Aorta (tissue), 5 donors: ENCODE measurements at regions not wholly inside any gene's neighbourhood (a gene's known extent, or its start where the extent isn't known, plus 50 kb on each side); places are given as distances from the start of the nearest gene placed in this dataset.

ENCODE experiments used
- ATAC-seq: fragments of 200-7000 bp; cut with Tn5 transposase; one replicate; pipeline ENCODE4 v1.9.1; 2022; ENCODE audit warnings: moderate library complexity; ENCODE audit not compliant: low FRiP score
- DNase-seq, 2 donors: peaks; one replicate each; pipeline ENCODE4 v3.0.0-alpha.2; 2020
- H3K27ac ChIP-seq, 2 donors: one replicate each; pipeline ENCODE4 v1.5.1; 2013; ENCODE audit warnings: low read length in 2 of 2, mild to moderate bottlenecking in 2 of 2, moderate library complexity in 2 of 2, control low read depth in 1 of 2, inconsistent platforms in 1 of 2, low read depth in 1 of 2
- H3K27me3 ChIP-seq, 2 donors: one replicate each; pipeline ENCODE4 v1.6.1; 2013; ENCODE audit warnings: control low read depth in 1 of 2, low read length in 1 of 2, mild to moderate bottlenecking in 1 of 2, moderate library complexity in 1 of 2; ENCODE audit not compliant: insufficient read depth in 2 of 2, control insufficient read depth in 1 of 2
- H3K36me3 ChIP-seq, 2 donors: one replicate each; pipeline ENCODE4 v1.6.1; 2013; ENCODE audit warnings: control low read depth in 1 of 2, low read length in 1 of 2, mild to moderate bottlenecking in 1 of 2; ENCODE audit not compliant: insufficient read depth in 2 of 2, control insufficient read depth in 1 of 2
- H3K4me1 ChIP-seq, 2 donors: one replicate each; pipeline ENCODE4 v1.6.1; 2013; ENCODE audit warnings: low read length in 2 of 2, control low read depth in 1 of 2, mild to moderate bottlenecking in 1 of 2, moderate library complexity in 1 of 2; ENCODE audit not compliant: insufficient read depth in 2 of 2, control insufficient read depth in 1 of 2
- H3K4me3 ChIP-seq, 2 donors: one replicate each; pipeline ENCODE4 v1.5.1; 2013; ENCODE audit warnings: low read length in 2 of 2, control low read depth in 1 of 2, mild to moderate bottlenecking in 1 of 2
- H3K9me3 ChIP-seq: one replicate; pipeline ENCODE4 v1.6.1; 2013; ENCODE audit warnings: mild to moderate bottlenecking, low read length; ENCODE audit not compliant: control insufficient read depth
- WGBS, 2 donors: extraction: QIAGEN DNeasy Blood & Tissue Kit; methylation state at CpG; one replicate each; pipeline ENCODE4 v1.1.7; 2013; 5-methylcytosine and 5-hydroxymethylcytosine counted together
- intact Hi-C, 2 donors: fragments of 100-400 bp; cut with DNase I; formaldehyde crosslinking; loops; one replicate each; pipeline versions ENCODE4 v1.14.2 to v1.15.0; 2022
- donor health status: healthy with polysubstance abuse.
- donor health status: Bipolar disorder and iron deficiency.
- donor health status: DM: no; HTN: no; CAD: no.
- donor health status: DM: no; HTN: no; CAD: no.
- donor health status: DM: yes; HTN: yes; CAD: no.

GRCh38 chr2:223701761-223702160 lies 99.6 kb upstream of the SCG2 start:
- 91 to 97% methylated on average over 1 of the region's 1 CpG for WGBS, 2 donors
- DNase-seq: no peak
- intact Hi-C loops: no loop called here
- H3K4me3 ChIP-seq: no peak overlapping the region
- no peaks in the 10 kb centered on the region for H3K9me3 ChIP-seq
- H3K27ac ChIP-seq: no peak overlapping the region
- no peaks in the 10 kb centered on the region for H3K4me1 ChIP-seq
- H3K36me3 ChIP-seq: no peaks in the 10 kb centered on the region
- ATAC-seq: no peak
- no peaks in the 10 kb centered on the region for H3K27me3 ChIP-seq

- no peak overlapping the region for H3K4me3 ChIP-seq
- no peak overlapping the region for H3K27ac ChIP-seq
- no peaks in the 10 kb centered on the region for H3K9me3 ChIP-seq
- intact Hi-C loops: no loop called here
- ATAC-seq: no peak
- H3K27me3 ChIP-seq: no peaks in the 10 kb centered on the region
- no peak for DNase-seq
- WGBS, 2 donors: 87 to 88% methylated on average over 3 of the region's 3 CpGs
- peaks cover 0 to 1% of the 10 kb centered on the region in 2 donors for H3K36me3 ChIP-seq
- H3K4me1 ChIP-seq: no peaks in the 10 kb centered on the region
Observed at GRCh38 chr2:223700221-223700620, 98.1 kb upstream of the SCG2 start.

- Histone ChIP-seq H3K27ac (no peak overlapping the region), H3K36me3 (peaks cover 0 to 1% of the 10 kb centered on the region in 2 donors), H3K27me3 (no peaks in the 10 kb centered on the region), H3K4me1 (no peaks in the 10 kb centered on the region), H3K9me3 (no peaks in the 10 kb centered on the region), H3K4me3 (no peak overlapping the region)
- no peak for ATAC-seq
- WGBS, 2 donors: 96 to 97% methylated on average over 7 of the region's 7 CpGs
- intact Hi-C loops: no loop called here
- no peak for DNase-seq
Observed at GRCh38 chr2:223697892-223698645, 95.9 kb upstream of the SCG2 start.

- intact Hi-C loops: no loop called here
- 74 to 87% methylated on average over 2 of the region's 2 CpGs for WGBS, 2 donors
- peaks cover 0 to 1% of the 10 kb centered on the region in 2 donors for H3K36me3 ChIP-seq
- DNase-seq (no peak), ATAC-seq (no peak)
- no peak overlapping the region for H3K4me3 ChIP-seq
- H3K9me3 ChIP-seq: no peaks in the 10 kb centered on the region
- H3K4me1 ChIP-seq: no peaks in the 10 kb centered on the region
- H3K27me3 ChIP-seq: no peaks in the 10 kb centered on the region
- no peak overlapping the region for H3K27ac ChIP-seq
Observed at GRCh38 chr2:223697316-223697891, 95.2 kb upstream of the SCG2 start.

- H3K36me3 ChIP-seq: peaks cover 0 to 1% of the 10 kb centered on the region in 2 donors
- ATAC-seq (no peak), DNase-seq (no peak)
- H3K9me3 ChIP-seq: no peaks in the 10 kb centered on the region
- H3K27ac ChIP-seq: no peak overlapping the region
- H3K4me1 ChIP-seq: no peaks in the 10 kb centered on the region
- no peaks in the 10 kb centered on the region for H3K27me3 ChIP-seq
- intact Hi-C loops: no loop called here
- 58 to 71% methylated on average over 1 of the region's 1 CpG for WGBS, 2 donors
- H3K4me3 ChIP-seq: no peak overlapping the region
Observed at GRCh38 chr2:223696719-223697118, 94.6 kb upstream of the SCG2 start.

- Histone ChIP-seq H3K36me3 (peaks cover 0 to 1% of the 10 kb centered on the region in 2 donors), H3K27me3 (no peaks in the 10 kb centered on the region), H3K9me3 (no peaks in the 10 kb centered on the region), H3K4me3 (no peak overlapping the region), H3K27ac (no peak overlapping the region), H3K4me1 (no peaks in the 10 kb centered on the region)
- DNase-seq: no peak
- no peak for ATAC-seq
- 44 to 45% methylated on average over 13 of the region's 13 CpGs for WGBS, 2 donors
- intact Hi-C loops: loop anchor here (2.0 to 5.0 kb wide), 2 partner anchors 105 to 106 kb away; no protein-coding TSS in a partner anchor
Observed at GRCh38 chr2:223692191-223692947, 90.2 kb upstream of the SCG2 start.

GRCh38 chr2:223688094-223688835 lies 86.1 kb upstream of the SCG2 start:
- Histone ChIP-seq H3K4me1 (no peaks in the 10 kb centered on the region), H3K4me3 (no peak overlapping the region), H3K27me3 (no peaks in the 10 kb centered on the region), H3K27ac (no peak overlapping the region), H3K9me3 (no peaks in the 10 kb centered on the region), H3K36me3 (no peaks in the 10 kb centered on the region)
- WGBS, 2 donors: 79 to 84% methylated on average over 4 of the region's 4 CpGs
- DNase-seq (no peak), ATAC-seq (no peak)
- intact Hi-C loops: no loop called here

- DNase-seq (no peak), ATAC-seq (no peak)
- Histone ChIP-seq H3K4me1 (no peaks in the 10 kb centered on the region), H3K4me3 (no peak overlapping the region), H3K36me3 (no peaks in the 10 kb centered on the region), H3K27ac (no peak overlapping the region), H3K9me3 (no peaks in the 10 kb centered on the region), H3K27me3 (no peaks in the 10 kb centered on the region)
- intact Hi-C loops: no loop called here
- WGBS, 2 donors: 58 to 59% methylated on average over 3 of the region's 3 CpGs
Observed at GRCh38 chr2:223681125-223681524, 79.0 kb upstream of the SCG2 start.
